ENCODE measurements at regions not wholly inside any gene's neighbourhood (a gene's known extent, or its start where the extent isn't known, plus 50 kb on each side); places are given as distances from the start of the nearest gene placed in this dataset.

GRCh38 chr3:160076519-160076918 lies 87.9 kb downstream of the IL12A start:
- H3K4me3 Mint-ChIP-seq, result no peak overlapping the region
- ATAC-seq, result peak; percentile 29

GRCh38 chr3:160078533-160078932 lies 89.9 kb downstream of the IL12A start:
- Mint-ChIP-seq H3K36me3 (no peaks in the 10 kb centered on the region), H3K9me3 (no peaks in the 10 kb centered on the region), H3K27ac (no peak overlapping the region), H3K27me3 (no peaks in the 10 kb centered on the region), H3K4me3 (no peak overlapping the region), H3K4me1 (ENCODE audit: low read depth in 2 of 2) (no peaks in the 10 kb centered on the region)
- ATAC-seq (no peak), DNase-seq (ENCODE audit: low spot score) (no peak)

More at GRCh38 chr3:160076519-160076918, 87.9 kb downstream of the IL12A start:
- Mint-ChIP-seq H3K4me1 (ENCODE audit: low read depth in 2 of 2) (no peaks in the 10 kb centered on the region), H3K36me3 (no peaks in the 10 kb centered on the region), H3K27me3 (no peaks in the 10 kb centered on the region), H3K9me3 (no peaks in the 10 kb centered on the region), H3K27ac (no peak overlapping the region)
- DNase-seq (ENCODE audit: low spot score), result no peak

GRCh38 chr3:160081958-160082533 lies 93.4 kb downstream of the IL12A start:
- no peak overlapping the region for H3K4me3 Mint-ChIP-seq
- no peak overlapping the region for H3K27ac Mint-ChIP-seq
- no peaks in the 10 kb centered on the region for H3K36me3 Mint-ChIP-seq
- DNase-seq (ENCODE audit: low spot score), result no peak
- peak in 1 of 2 donors; percentile 34 for ATAC-seq
- peaks cover 12% of the 10 kb centered on the region for H3K9me3 Mint-ChIP-seq
- H3K27me3 Mint-ChIP-seq, result no peaks in the 10 kb centered on the region
- no peaks in the 10 kb centered on the region for H3K4me1 Mint-ChIP-seq (ENCODE audit: low read depth in 2 of 2)

GRCh38 chr3:160084998-160085397 lies 96.4 kb downstream of the IL12A start:
- no peak for DNase-seq (ENCODE audit: low spot score)
- Mint-ChIP-seq H3K4me1 (ENCODE audit: low read depth in 2 of 2) (no peaks in the 10 kb centered on the region), H3K9me3 (peaks cover 12% of the 10 kb centered on the region), H3K36me3 (no peaks in the 10 kb centered on the region), H3K27ac (no peak overlapping the region), H3K27me3 (no peaks in the 10 kb centered on the region), H3K4me3 (no peak overlapping the region)
- no peak for ATAC-seq

- no peaks in the 10 kb centered on the region for H3K27me3 Mint-ChIP-seq
Measured at GRCh38 chr3:160088492-160089137, 100.0 kb downstream of the IL12A start.

GRCh38 chr3:160090653-160091052 lies 102.0 kb downstream of the IL12A start:
- H3K4me3 Mint-ChIP-seq, result no peak overlapping the region
- H3K27me3 Mint-ChIP-seq, result no peaks in the 10 kb centered on the region
- peaks cover 5% of the 10 kb centered on the region for H3K9me3 Mint-ChIP-seq
- no peak for ATAC-seq
- no peaks in the 10 kb centered on the region for H3K36me3 Mint-ChIP-seq
- no peaks in the 10 kb centered on the region for H3K4me1 Mint-ChIP-seq (ENCODE audit: low read depth in 2 of 2)
- DNase-seq (ENCODE audit: low spot score), result no peak
- no peak overlapping the region for H3K27ac Mint-ChIP-seq

More at GRCh38 chr3:160088492-160089137, 100.0 kb downstream of the IL12A start:
- Mint-ChIP-seq H3K36me3 (no peaks in the 10 kb centered on the region), H3K4me3 (no peak overlapping the region), H3K4me1 (ENCODE audit: low read depth in 2 of 2) (no peaks in the 10 kb centered on the region), H3K27ac (no peak overlapping the region), H3K9me3 (peaks cover 12% of the 10 kb centered on the region)
- DNase-seq (ENCODE audit: low spot score) (no peak), ATAC-seq (no peak)

- Mint-ChIP-seq H3K27me3 (no peaks in the 10 kb centered on the region), H3K9me3 (peaks cover 3% of the 10 kb centered on the region), H3K4me1 (ENCODE audit: low read depth in 2 of 2) (no peaks in the 10 kb centered on the region), H3K4me3 (no peak overlapping the region), H3K36me3 (no peaks in the 10 kb centered on the region), H3K27ac (no peak overlapping the region)
- ATAC-seq, result no peak
- DNase-seq (ENCODE audit: low spot score), result no peak
Measured at GRCh38 chr3:160091441-160091840, 102.8 kb downstream of the IL12A start.

- H3K36me3 Mint-ChIP-seq, result no peaks in the 10 kb centered on the region
- ATAC-seq (no peak), DNase-seq (ENCODE audit: low spot score) (no peak)
- H3K27ac Mint-ChIP-seq, result no peak overlapping the region
- H3K4me3 Mint-ChIP-seq, result no peak overlapping the region
- no peaks in the 10 kb centered on the region for H3K4me1 Mint-ChIP-seq (ENCODE audit: low read depth in 2 of 2)
- H3K9me3 Mint-ChIP-seq, result no peaks in the 10 kb centered on the region
- no peaks in the 10 kb centered on the region for H3K27me3 Mint-ChIP-seq
Measured at GRCh38 chr3:160092760-160093159, 104.1 kb downstream of the IL12A start.

- no peak overlapping the region for H3K4me3 Mint-ChIP-seq
- ATAC-seq, result no peak
- no peak overlapping the region for H3K27ac Mint-ChIP-seq
- H3K36me3 Mint-ChIP-seq, result no peaks in the 10 kb centered on the region
- no peaks in the 10 kb centered on the region for H3K9me3 Mint-ChIP-seq
- peaks cover 0 to under 1% of the 10 kb centered on the region in 2 donors for H3K27me3 Mint-ChIP-seq
- DNase-seq (ENCODE audit: low spot score), result no peak
- no peaks in the 10 kb centered on the region for H3K4me1 Mint-ChIP-seq (ENCODE audit: low read depth in 2 of 2)
Measured at GRCh38 chr3:160094562-160094961, 105.9 kb downstream of the IL12A start.

GRCh38 chr3:160097478-160097877 lies 108.8 kb downstream of the IL12A start:
- H3K9me3 Mint-ChIP-seq, result no peaks in the 10 kb centered on the region
- DNase-seq (ENCODE audit: low spot score) (no peak), ATAC-seq (no peak)
- H3K36me3 Mint-ChIP-seq, result no peaks in the 10 kb centered on the region
- H3K4me3 Mint-ChIP-seq, result no peak overlapping the region
- H3K27me3 Mint-ChIP-seq, result peaks cover 3 to 16% of the 10 kb centered on the region in 2 donors
- H3K4me1 Mint-ChIP-seq (ENCODE audit: low read depth in 2 of 2), result no peaks in the 10 kb centered on the region
- H3K27ac Mint-ChIP-seq, result no peak overlapping the region

- no peak overlapping the region for H3K4me3 Mint-ChIP-seq
- DNase-seq (ENCODE audit: low spot score), result no peak
- H3K27ac Mint-ChIP-seq, result no peak overlapping the region
- H3K4me1 Mint-ChIP-seq (ENCODE audit: low read depth in 2 of 2), result no peaks in the 10 kb centered on the region
- H3K36me3 Mint-ChIP-seq, result no peaks in the 10 kb centered on the region
- H3K9me3 Mint-ChIP-seq, result no peaks in the 10 kb centered on the region
- peak in 1 of 2 donors; percentile 55 for ATAC-seq
- peaks cover 3 to 16% of the 10 kb centered on the region in 2 donors for H3K27me3 Mint-ChIP-seq
Measured at GRCh38 chr3:160098261-160098908, 109.8 kb downstream of the IL12A start.

GRCh38 chr3:160098926-160099626 lies 110.4 kb downstream of the IL12A start:
- H3K4me3 Mint-ChIP-seq, result no peak overlapping the region
- no peaks in the 10 kb centered on the region for H3K36me3 Mint-ChIP-seq
- DNase-seq (ENCODE audit: low spot score) (no peak), ATAC-seq (no peak)
- H3K4me1 Mint-ChIP-seq (ENCODE audit: low read depth in 2 of 2), result no peaks in the 10 kb centered on the region
- H3K27ac Mint-ChIP-seq, result no peak overlapping the region
- peaks cover 3 to 16% of the 10 kb centered on the region in 2 donors for H3K27me3 Mint-ChIP-seq
- H3K9me3 Mint-ChIP-seq, result no peaks in the 10 kb centered on the region

- H3K9me3 Mint-ChIP-seq, result no peaks in the 10 kb centered on the region
- no peaks in the 10 kb centered on the region for H3K4me1 Mint-ChIP-seq (ENCODE audit: low read depth in 2 of 2)
- H3K27me3 Mint-ChIP-seq, result peaks cover 3 to 16% of the 10 kb centered on the region in 2 donors
- DNase-seq (ENCODE audit: low spot score) (no peak), ATAC-seq (no peak)
- no peak overlapping the region for H3K4me3 Mint-ChIP-seq
- H3K36me3 Mint-ChIP-seq, result no peaks in the 10 kb centered on the region
- no peak overlapping the region for H3K27ac Mint-ChIP-seq
Measured at GRCh38 chr3:160099834-160100233, 111.2 kb downstream of the IL12A start.

GRCh38 chr3:160100610-160101009 lies 112.0 kb downstream of the IL12A start:
- no peak overlapping the region for H3K4me3 Mint-ChIP-seq
- H3K27ac Mint-ChIP-seq, result no peak overlapping the region
- ATAC-seq (peak in 1 of 2 donors; percentile 34), DNase-seq (ENCODE audit: low spot score) (no peak)
- no peaks in the 10 kb centered on the region for H3K4me1 Mint-ChIP-seq (ENCODE audit: low read depth in 2 of 2)
- H3K36me3 Mint-ChIP-seq, result no peaks in the 10 kb centered on the region
- H3K9me3 Mint-ChIP-seq, result no peaks in the 10 kb centered on the region
- peaks cover 3 to 16% of the 10 kb centered on the region in 2 donors for H3K27me3 Mint-ChIP-seq

Measured in natural killer cell treated with Interleukin-12 subunit alpha and Interleukin-12 subunit beta and Interleukin-15 and Interleukin-18, amount 100 ng/mL, for 72 hours (primary cell).